Glutamatergic neuron (in vitro differentiated cells): ENCODE measurements at regions not wholly inside any gene's neighbourhood (a gene's known extent, or its start where the extent isn't known, plus 50 kb on each side); places are given as distances from the start of the nearest gene placed in this dataset. TPM values are rescaled to one million over a fixed set of nuclear protein-coding genes. Genes with fewer than 3 reads are reported as not detected.

Experiments
- DNase-seq: peaks from one replicate; pipeline ENCODE4 v3.0.0; 2022
- H3K27ac Mint-ChIP-seq: one replicate; pipeline ENCODE4 v1.8.0; 2020; ENCODE audit warnings: mild to moderate bottlenecking, mixed read lengths, inconsistent platforms; ENCODE audit not compliant: unreplicated experiment
- H3K27me3 Mint-ChIP-seq: one replicate; pipeline ENCODE4 v1.8.0; 2020; ENCODE audit warnings: mild to moderate bottlenecking, moderate library complexity, mixed read lengths, inconsistent platforms; ENCODE audit not compliant: unreplicated experiment
- H3K36me3 Mint-ChIP-seq: one replicate; pipeline ENCODE4 v1.8.0; 2020; ENCODE audit warnings: mild to moderate bottlenecking, mixed read lengths, inconsistent platforms; ENCODE audit not compliant: unreplicated experiment
- H3K4me1 Mint-ChIP-seq: one replicate; pipeline ENCODE4 v1.8.0; 2020; ENCODE audit warnings: mild to moderate bottlenecking, low read depth, mixed read lengths, inconsistent platforms; ENCODE audit not compliant: unreplicated experiment
- H3K4me3 Mint-ChIP-seq: one replicate; pipeline ENCODE4 v1.8.0; 2020; ENCODE audit warnings: mild to moderate bottlenecking, mixed read lengths, inconsistent platforms; ENCODE audit not compliant: unreplicated experiment
- H3K9me3 Mint-ChIP-seq: one replicate; pipeline ENCODE4 v1.8.0; 2020; ENCODE audit warnings: mild to moderate bottlenecking, moderate library complexity, mixed read lengths, inconsistent platforms; ENCODE audit not compliant: unreplicated experiment
- microRNA-seq: library from miRNA; unstranded; fragments of <30 nt; microRNA quantifications from one replicate; pipeline ENCODE4, GENCODE V29; 2020; ENCODE audit not compliant: unreplicated experiment
- TF ChIP-seq, protein P1 (sequence below): fragments of 200-600 bp; sonication (generic); IDR thresholded peaks from one replicate; pipeline ENCODE4 v1.5.0; 2021; ENCODE audit not compliant: partially characterized antibody, unreplicated experiment

DNA sequence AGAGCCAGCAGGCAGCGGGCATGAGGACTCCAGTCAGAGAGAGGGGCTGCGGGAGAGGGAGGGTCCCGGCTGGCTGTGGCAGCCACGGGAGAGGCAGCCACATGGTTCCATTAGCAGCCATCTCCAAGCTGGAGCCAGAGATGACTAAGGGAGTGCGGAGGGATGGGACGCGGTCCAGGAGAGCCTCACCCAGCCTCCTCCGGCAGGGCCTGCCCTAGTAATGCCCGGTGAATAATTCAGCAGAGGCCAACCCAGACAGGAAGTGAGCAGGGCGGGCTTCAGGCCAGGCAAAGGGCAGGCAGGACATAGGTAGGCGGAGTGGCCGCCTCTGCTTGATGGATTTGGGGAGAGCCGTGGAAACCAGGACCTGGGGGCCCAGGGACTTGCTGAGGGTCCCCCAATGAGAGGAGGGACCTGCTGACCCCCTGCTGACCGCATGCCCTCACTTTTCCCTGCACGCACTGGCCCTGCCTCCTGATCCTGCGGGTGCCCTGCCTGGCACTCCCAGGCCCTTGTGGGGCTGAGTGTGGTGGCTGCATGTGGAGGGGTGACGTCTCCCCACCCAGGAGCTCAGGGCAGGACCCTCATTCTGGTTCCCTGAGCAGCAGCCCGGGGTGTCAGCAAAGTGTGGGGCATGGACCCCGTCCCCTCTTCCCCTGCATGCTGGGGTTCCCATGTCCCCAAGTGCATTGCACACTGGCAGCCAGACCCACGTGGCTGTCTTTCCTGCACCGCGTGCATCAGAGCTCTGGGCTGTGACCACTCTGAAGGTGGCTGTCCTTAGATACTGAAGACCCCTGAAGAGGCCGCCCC is 51.8 kb upstream of the SLCO4A1 start:
- peaks cover 12% of the 10 kb centered on the region for H3K9me3 Mint-ChIP-seq
- DNase-seq: no peak
- no peaks in the 10 kb centered on the region for H3K36me3 Mint-ChIP-seq
- H3K4me1 Mint-ChIP-seq: peaks cover 16% of the 10 kb centered on the region
- H3K27ac Mint-ChIP-seq: no peak overlapping the region
- no peak overlapping the region for H3K4me3 Mint-ChIP-seq
- peaks cover 16% of the 10 kb centered on the region for H3K27me3 Mint-ChIP-seq
- TF ChIP-seq, protein P1, sequence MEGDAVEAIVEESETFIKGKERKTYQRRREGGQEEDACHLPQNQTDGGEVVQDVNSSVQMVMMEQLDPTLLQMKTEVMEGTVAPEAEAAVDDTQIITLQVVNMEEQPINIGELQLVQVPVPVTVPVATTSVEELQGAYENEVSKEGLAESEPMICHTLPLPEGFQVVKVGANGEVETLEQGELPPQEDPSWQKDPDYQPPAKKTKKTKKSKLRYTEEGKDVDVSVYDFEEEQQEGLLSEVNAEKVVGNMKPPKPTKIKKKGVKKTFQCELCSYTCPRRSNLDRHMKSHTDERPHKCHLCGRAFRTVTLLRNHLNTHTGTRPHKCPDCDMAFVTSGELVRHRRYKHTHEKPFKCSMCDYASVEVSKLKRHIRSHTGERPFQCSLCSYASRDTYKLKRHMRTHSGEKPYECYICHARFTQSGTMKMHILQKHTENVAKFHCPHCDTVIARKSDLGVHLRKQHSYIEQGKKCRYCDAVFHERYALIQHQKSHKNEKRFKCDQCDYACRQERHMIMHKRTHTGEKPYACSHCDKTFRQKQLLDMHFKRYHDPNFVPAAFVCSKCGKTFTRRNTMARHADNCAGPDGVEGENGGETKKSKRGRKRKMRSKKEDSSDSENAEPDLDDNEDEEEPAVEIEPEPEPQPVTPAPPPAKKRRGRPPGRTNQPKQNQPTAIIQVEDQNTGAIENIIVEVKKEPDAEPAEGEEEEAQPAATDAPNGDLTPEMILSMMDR: no peak

DNA sequence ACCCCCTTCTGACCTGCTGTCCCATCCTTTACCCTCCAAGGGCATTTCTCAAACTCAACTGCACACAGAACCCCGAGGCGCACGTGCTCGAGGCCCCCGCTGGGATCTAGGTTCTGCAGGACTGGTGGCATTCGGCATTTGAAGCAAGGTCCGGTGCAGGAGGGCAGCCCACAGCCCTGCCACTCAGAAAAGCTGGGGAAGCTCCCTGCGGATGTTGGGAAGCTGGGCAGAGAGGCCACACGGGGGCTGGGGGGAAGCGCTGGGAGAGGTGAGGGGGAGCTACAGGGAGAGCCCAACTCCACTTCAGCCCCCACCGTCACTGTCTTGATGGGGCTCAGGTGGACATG is 51.2 kb upstream of the SLCO4A1 start:
- no peak overlapping the region for H3K4me3 Mint-ChIP-seq
- TF ChIP-seq, protein P1: no peak
- H3K27ac Mint-ChIP-seq: no peak overlapping the region
- H3K27me3 Mint-ChIP-seq: peaks cover 16% of the 10 kb centered on the region
- peaks cover 12% of the 10 kb centered on the region for H3K9me3 Mint-ChIP-seq
- DNase-seq: no peak
- peaks cover 13% of the 10 kb centered on the region for H3K4me1 Mint-ChIP-seq
- no peaks in the 10 kb centered on the region for H3K36me3 Mint-ChIP-seq

DNA sequence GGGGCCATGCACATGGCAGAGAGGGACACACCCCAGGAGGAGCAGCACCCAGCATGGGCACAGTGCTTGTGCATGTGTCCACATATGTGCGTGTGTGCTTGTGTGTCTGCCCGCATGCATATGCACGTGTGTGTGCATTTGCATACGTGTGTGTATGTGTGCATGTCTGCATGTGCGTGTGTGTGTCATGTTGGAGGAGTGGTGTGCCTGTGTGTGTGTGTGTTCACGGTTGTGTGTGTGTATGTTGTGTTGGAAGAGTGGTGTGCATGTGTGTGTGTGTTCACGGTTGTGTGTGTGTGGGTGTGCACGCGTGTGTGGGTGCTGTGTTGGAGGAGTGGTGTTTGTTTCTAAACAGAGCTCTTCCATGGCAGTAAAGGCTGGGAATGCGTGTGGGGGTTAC is 50.7 kb upstream of the SLCO4A1 start:
- H3K9me3 Mint-ChIP-seq: peaks cover 12% of the 10 kb centered on the region
- H3K36me3 Mint-ChIP-seq: no peaks in the 10 kb centered on the region
- DNase-seq: no peak
- peaks cover 16% of the 10 kb centered on the region for H3K27me3 Mint-ChIP-seq
- peaks cover 13% of the 10 kb centered on the region for H3K4me1 Mint-ChIP-seq
- TF ChIP-seq, protein P1: no peak
- H3K27ac Mint-ChIP-seq: no peak overlapping the region
- peak overlapping the region; percentile 0 for H3K4me3 Mint-ChIP-seq

Small RNA genes lying in the stretch of these regions (microRNA-seq; reads per million reads assigned to microRNA genes)
- gene MIR1-1 (not detected), gene MIR133A2 (not detected)
